ENCODE measurements at regions not wholly inside any gene's neighbourhood (a gene's known extent, or its start where the extent isn't known, plus 50 kb on each side); places are given as distances from the start of the nearest gene placed in this dataset.

DNA sequence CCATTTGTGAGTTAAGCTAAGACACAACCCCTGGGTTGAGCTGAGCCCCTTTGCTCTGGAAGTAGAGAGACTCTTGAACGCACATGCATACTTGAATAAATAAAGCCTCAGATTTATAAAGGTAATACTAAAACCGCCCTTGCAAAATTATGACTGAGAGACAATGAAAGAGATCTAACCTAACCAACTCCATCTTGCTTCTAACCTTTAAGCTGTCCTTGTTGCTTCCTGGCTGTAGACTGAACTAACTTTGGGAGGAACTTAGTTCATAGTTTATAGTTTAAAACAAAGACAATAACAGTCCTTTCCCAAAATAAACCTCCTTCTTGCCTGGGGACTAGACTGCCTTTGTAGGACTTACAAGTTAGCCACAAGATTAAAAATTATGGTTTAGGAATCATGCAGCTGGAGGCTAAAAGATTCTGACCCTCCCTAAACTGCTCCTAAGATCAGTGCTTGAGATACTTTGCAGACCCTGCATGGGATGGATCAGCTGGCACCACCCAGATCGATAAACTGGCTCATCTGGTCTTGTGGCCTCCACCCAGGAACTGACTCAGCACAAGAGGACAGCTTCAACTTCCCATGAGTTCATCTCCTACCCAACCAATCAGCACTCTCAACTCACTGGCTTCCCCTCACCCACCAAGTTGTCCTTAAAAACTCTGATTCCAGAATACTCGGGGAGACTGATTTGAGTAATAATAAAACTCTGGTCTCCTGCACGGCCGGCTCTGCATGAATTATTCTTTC lies 240.2 kb upstream of the SLC14A2 start:
- POLR2A ChIA-PET = no interaction called here
- DNase-seq (ENCODE audit: low read depth, low spot score) = no peak
- no peak overlapping the region for H3K4me3 ChIP-seq (ENCODE audit: low read depth, low read length)
- TF ChIP-seq, protein P1, sequence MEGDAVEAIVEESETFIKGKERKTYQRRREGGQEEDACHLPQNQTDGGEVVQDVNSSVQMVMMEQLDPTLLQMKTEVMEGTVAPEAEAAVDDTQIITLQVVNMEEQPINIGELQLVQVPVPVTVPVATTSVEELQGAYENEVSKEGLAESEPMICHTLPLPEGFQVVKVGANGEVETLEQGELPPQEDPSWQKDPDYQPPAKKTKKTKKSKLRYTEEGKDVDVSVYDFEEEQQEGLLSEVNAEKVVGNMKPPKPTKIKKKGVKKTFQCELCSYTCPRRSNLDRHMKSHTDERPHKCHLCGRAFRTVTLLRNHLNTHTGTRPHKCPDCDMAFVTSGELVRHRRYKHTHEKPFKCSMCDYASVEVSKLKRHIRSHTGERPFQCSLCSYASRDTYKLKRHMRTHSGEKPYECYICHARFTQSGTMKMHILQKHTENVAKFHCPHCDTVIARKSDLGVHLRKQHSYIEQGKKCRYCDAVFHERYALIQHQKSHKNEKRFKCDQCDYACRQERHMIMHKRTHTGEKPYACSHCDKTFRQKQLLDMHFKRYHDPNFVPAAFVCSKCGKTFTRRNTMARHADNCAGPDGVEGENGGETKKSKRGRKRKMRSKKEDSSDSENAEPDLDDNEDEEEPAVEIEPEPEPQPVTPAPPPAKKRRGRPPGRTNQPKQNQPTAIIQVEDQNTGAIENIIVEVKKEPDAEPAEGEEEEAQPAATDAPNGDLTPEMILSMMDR (IDR thresholded peaks at IDR 0.05; ENCODE audit: insufficient read depth, low read length, missing control alignments) = no peak
- CTCF ChIA-PET = interaction anchor here (3.0 kb wide), 1 partner anchor 11 kb away, joined by 21 read pairs; no protein-coding TSS in a partner anchor

DNA sequence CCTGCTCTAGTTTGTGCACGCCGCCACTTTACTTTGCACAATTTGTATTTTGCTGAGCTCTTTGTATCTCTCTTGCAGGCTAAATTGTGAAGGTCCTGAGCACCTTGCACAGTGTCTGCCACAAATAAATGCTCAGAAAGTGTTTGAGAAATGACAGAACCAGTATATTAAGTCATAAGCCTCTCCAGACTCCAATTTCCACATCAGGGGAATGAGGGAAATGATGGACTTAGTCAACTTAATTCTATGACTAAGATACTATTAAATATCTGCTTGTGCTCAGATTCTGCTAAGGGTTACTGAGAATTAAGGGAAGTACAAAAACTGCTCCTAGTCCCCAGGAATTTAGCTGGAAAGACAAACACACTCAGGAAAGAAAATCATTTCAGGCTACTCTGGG lies 239.1 kb upstream of the SLC14A2 start:
- POLR2A ChIA-PET = no interaction called here
- TF ChIP-seq, protein P1 (IDR thresholded peaks at IDR 0.05; ENCODE audit: insufficient read depth, low read length, missing control alignments) = no peak
- CTCF ChIA-PET = interaction anchor here (3.0 kb wide), 1 partner anchor 9 kb away, joined by 21 read pairs; no protein-coding TSS in a partner anchor
- no peak overlapping the region for H3K4me3 ChIP-seq (ENCODE audit: low read depth, low read length)
- DNase-seq (ENCODE audit: low read depth, low spot score) = no peak

DNA sequence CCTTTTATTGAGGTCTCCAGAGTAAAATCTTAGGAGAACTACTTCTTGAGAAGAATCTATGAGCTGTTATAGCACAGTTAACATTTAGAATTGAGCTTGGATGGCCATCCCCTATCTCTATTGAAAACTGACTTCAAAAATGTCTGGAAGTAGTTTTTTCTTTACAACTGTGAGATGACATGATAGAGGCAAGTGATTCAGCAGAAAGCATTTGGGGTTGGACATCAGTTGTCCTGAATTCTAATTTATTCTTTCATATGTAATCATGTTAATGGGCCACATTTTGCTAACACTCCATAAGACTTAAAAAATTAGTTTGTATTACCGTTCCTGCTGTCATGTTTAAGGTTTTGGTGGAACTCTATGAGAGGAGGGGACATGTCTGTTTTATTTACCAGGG lies 237.0 kb upstream of the SLC14A2 start:
- TF ChIP-seq, protein P1 (IDR thresholded peaks at IDR 0.05; ENCODE audit: insufficient read depth, low read length, missing control alignments) = no peak
- DNase-seq (ENCODE audit: low read depth, low spot score) = no peak
- POLR2A ChIA-PET = interaction anchor here (0.6 kb wide), 1 partner anchor 50 kb away, joined by 4 read pairs; no protein-coding TSS in a partner anchor
- CTCF ChIA-PET = interaction anchor here (1.4 kb wide), 1 partner anchor 8 kb away, joined by 5 read pairs; no protein-coding TSS in a partner anchor
- no peak overlapping the region for H3K4me3 ChIP-seq (ENCODE audit: low read depth, low read length)

DNA sequence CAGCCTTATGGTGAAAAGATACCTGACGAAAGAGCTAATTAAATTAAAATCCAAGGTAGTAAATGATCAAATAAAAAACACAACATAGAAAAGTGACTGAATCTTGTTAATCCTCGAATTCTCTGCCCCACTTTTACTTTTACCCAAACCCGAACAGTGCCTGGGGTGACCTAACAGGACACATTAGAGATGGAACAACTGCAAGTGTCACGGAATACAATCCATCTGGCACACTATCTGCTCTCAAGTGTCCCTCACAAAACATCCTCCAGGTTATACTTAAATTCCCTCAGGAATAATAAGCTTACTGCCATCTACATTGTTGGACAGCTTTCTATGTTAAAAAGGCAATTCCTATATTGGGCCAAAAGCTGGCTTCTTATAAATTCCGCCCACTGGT lies 236.3 kb upstream of the SLC14A2 start:
- ChIA-PET CTCF (interaction anchor here (1.2 to 1.4 kb wide), 2 partner anchors 11 to 104 kb away, joined by 3 to 6 read pairs; no protein-coding TSS in a partner anchor), POLR2A (no interaction called here)
- DNase-seq (ENCODE audit: low read depth, low spot score) = no peak
- TF ChIP-seq, protein P1 (IDR thresholded peaks at IDR 0.05; ENCODE audit: insufficient read depth, low read length, missing control alignments) = no peak
- H3K4me3 ChIP-seq (ENCODE audit: low read depth, low read length) = no peak overlapping the region

DNA sequence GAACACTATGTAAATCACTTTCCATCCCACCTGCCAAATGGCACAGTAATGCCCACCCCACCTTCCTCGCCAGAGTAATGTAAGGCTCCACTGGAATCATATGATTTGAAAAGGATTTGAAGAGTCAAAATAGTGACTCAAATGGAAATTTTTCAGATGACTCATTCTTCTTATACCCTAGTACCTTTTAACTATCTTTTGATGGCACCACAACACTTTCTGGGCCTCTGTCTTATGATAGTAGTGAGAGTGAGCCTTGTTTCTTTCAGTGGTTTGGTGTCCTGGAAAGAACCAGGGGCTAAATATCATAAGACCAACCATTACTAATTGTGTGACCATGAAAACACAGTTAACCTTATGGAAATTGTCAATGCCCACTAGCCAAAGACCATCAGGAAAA lies 235.4 kb upstream of the SLC14A2 start:
- TF ChIP-seq, protein P1 (IDR thresholded peaks at IDR 0.05; ENCODE audit: insufficient read depth, low read length, missing control alignments) = no peak
- ChIA-PET POLR2A (interaction anchor here (0.5 kb wide), 1 partner anchor 8 kb away, joined by 3 read pairs; no protein-coding TSS in a partner anchor), CTCF (interaction anchor here (1.2 to 1.4 kb wide), 2 partner anchors 10 to 105 kb away, joined by 3 to 6 read pairs; no protein-coding TSS in a partner anchor)
- H3K4me3 ChIP-seq (ENCODE audit: low read depth, low read length) = no peak overlapping the region
- no peak for DNase-seq (ENCODE audit: low read depth, low spot score)

DNA sequence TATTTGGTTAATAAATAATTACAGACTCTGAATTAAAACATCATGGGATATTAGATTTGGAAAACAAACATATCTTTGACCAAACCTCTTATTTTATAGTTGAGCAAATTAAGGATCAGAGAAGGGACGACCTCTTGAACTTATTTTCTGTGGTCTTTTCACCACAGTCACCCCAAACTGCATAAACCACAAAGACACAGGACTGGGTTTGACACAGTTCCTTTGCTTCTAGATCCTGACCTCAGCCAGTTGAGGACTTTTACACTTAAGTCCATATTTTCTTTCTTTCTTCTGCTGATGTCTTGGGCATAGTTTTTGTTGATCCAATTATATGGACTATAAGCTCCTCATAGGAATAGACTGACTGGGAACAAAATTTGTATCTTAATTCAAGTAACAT lies 234.0 kb upstream of the SLC14A2 start:
- TF ChIP-seq, protein P1 (IDR thresholded peaks at IDR 0.05; ENCODE audit: insufficient read depth, low read length, missing control alignments) = no peak
- DNase-seq (ENCODE audit: low read depth, low spot score) = no peak
- ChIA-PET POLR2A (no interaction called here), CTCF (interaction anchor here (0.8 kb wide), 1 partner anchor 9 kb away, joined by 3 read pairs; no protein-coding TSS in a partner anchor)
- no peak overlapping the region for H3K4me3 ChIP-seq (ENCODE audit: low read depth, low read length)

Measured in AG04449 (cell line).